ENCODE measurements at regions not wholly inside any gene's neighbourhood (a gene's known extent, or its start where the extent isn't known, plus 50 kb on each side); places are given as distances from the start of the nearest gene placed in this dataset.

- TF ChIP-seq, protein P1, sequence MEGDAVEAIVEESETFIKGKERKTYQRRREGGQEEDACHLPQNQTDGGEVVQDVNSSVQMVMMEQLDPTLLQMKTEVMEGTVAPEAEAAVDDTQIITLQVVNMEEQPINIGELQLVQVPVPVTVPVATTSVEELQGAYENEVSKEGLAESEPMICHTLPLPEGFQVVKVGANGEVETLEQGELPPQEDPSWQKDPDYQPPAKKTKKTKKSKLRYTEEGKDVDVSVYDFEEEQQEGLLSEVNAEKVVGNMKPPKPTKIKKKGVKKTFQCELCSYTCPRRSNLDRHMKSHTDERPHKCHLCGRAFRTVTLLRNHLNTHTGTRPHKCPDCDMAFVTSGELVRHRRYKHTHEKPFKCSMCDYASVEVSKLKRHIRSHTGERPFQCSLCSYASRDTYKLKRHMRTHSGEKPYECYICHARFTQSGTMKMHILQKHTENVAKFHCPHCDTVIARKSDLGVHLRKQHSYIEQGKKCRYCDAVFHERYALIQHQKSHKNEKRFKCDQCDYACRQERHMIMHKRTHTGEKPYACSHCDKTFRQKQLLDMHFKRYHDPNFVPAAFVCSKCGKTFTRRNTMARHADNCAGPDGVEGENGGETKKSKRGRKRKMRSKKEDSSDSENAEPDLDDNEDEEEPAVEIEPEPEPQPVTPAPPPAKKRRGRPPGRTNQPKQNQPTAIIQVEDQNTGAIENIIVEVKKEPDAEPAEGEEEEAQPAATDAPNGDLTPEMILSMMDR (conservative IDR thresholded peaks at IDR 0.05; ENCODE audit: low read depth, low read length) = no peak
- DNase-seq (ENCODE audit: low read depth) = no peak
Measured at GRCh38 chr15:93214106-93214505, 125.1 kb upstream of the RGMA start.

GRCh38 chr15:93213281-93213680 is 124.3 kb upstream of the RGMA start:
- no peak for DNase-seq (ENCODE audit: low read depth)
- TF ChIP-seq, protein P1 (conservative IDR thresholded peaks at IDR 0.05; ENCODE audit: low read depth, low read length) = no peak
- H3K4me3 ChIP-seq (ENCODE audit: low read depth, low read length) = no peak overlapping the region

More at GRCh38 chr15:93214106-93214505, 125.1 kb upstream of the RGMA start:
- no peak overlapping the region for H3K4me3 ChIP-seq (ENCODE audit: low read depth, low read length)

- TF ChIP-seq, protein P1 (conservative IDR thresholded peaks at IDR 0.05; ENCODE audit: low read depth, low read length) = no peak
- no peak overlapping the region for H3K4me3 ChIP-seq (ENCODE audit: low read depth, low read length)
- DNase-seq (ENCODE audit: low read depth) = no peak
Measured at GRCh38 chr15:93212578-93212977, 123.6 kb upstream of the RGMA start.

- H3K4me3 ChIP-seq (ENCODE audit: low read depth, low read length) = no peak overlapping the region
- TF ChIP-seq, protein P1 (conservative IDR thresholded peaks at IDR 0.05; ENCODE audit: low read depth, low read length) = no peak
- no peak for DNase-seq (ENCODE audit: low read depth)
Measured at GRCh38 chr15:93210995-93211394, 122.0 kb upstream of the RGMA start.

DNA sequence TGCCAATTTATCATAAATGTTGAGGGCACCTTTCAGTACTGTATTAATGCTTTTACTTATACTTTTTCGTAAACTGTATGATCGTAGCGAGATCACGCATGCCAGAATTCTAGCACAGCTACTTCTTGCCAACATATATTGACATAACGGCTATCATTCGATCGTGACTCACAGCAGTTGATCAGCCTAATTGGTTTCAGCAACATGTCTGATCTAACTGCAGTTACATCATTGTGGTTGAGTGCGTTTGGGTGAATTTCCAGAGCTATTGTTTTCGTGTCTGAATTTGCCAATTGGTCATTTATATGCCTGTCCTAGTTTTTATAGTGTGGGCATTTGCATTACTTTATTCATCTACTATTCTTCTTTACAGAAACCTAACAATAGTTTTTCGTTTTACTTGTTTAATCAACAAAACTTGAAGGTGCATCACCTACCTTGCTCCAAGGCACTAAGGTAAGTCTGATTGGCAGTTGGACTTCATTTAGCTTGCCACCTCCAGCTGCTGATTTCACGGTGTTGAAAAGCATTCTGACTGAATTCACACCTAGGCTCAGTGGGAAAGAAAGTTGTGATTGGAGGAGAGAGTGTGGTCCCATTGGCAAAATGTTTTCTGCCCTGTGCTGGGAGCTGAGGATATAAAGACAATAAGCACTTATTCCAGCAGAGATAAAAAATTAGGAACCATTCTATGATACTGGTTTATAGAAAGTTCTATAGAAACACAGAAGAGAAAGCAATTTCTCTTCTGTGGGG is 120.9 kb upstream of the RGMA start:
- DNase-seq (ENCODE audit: low read depth) = no peak
- H3K4me3 ChIP-seq (ENCODE audit: low read depth, low read length) = no peak overlapping the region
- TF ChIP-seq, protein P1 (conservative IDR thresholded peaks at IDR 0.05; ENCODE audit: low read depth, low read length) = no peak

GRCh38 chr15:93206893-93207292 is 117.9 kb upstream of the RGMA start:
- no peak overlapping the region for H3K4me3 ChIP-seq (ENCODE audit: low read depth, low read length)
- TF ChIP-seq, protein P1 (conservative IDR thresholded peaks at IDR 0.05; ENCODE audit: low read depth, low read length) = no peak
- DNase-seq (ENCODE audit: low read depth) = no peak

DNA sequence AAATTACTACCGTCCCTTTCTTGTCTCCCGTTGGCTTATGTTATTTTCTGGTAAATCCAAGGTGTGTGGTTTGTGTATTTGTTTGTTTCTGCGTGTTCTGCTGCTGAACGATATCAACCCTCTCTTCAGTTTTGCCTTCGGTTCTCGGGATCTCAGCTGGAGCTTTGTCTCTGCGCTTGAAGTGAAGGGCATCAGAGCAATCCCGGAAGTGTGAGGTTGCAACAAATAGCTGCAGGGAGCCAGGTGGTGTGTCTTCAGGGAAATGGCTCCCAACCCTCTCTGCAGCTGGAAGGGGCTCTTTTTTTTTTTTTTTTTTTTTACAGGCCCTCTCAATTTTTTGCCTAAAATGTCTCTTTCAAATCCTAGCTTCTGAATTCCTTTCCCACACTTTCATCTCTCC is 116.4 kb upstream of the RGMA start:
- H3K4me3 ChIP-seq (ENCODE audit: low read depth, low read length) = no peak overlapping the region
- TF ChIP-seq, protein P1 (conservative IDR thresholded peaks at IDR 0.05; ENCODE audit: low read depth, low read length) = no peak
- no peak for DNase-seq (ENCODE audit: low read depth)

All from epithelial cell of proximal tubule (primary cell).